Right atrium auricular region (tissue), 2 donors: ENCODE measurements at regions not wholly inside any gene's neighbourhood (a gene's known extent, or its start where the extent isn't known, plus 50 kb on each side); places are given as distances from the start of the nearest gene placed in this dataset.
"Not testable (repeated sequence)": the region's sequence is repeated elsewhere in the genome, so short reads cannot be mapped to it uniquely, and the experiment has no call there.

Experiments used
- DNase-seq: peaks from one replicate; pipeline ENCODE4 v3.0.0-alpha.2; 2019; ENCODE audit warnings: low spot score
- H3K27ac ChIP-seq, 2 donors: fragments of 200-600 bp; sonication (generic); 1 replicate in 1 of 2; 2 replicates in 1 of 2; pipeline ENCODE4 v1.5.1; 2016 to 2019
- H3K27me3 ChIP-seq, 2 donors: fragments of 200-600 bp; sonication (generic); one replicate each; pipeline versions ENCODE4 v1.5.1 to v1.6.0; 2017 to 2019
- H3K36me3 ChIP-seq: fragments of 200-600 bp; sonication (generic); one replicate; pipeline ENCODE4 v1.5.1; 2016
- H3K4me1 ChIP-seq, 2 donors: fragments of 200-600 bp; sonication (generic); one replicate each; pipeline versions ENCODE4 v1.5.1 to v1.6.0; 2017 to 2019
- H3K4me3 ChIP-seq, 2 donors: fragments of 200-600 bp; sonication (generic); 1 replicate in 1 of 2; 2 replicates in 1 of 2; pipeline ENCODE4 v1.5.1; 2017 to 2019; ENCODE audit warnings: mild to moderate bottlenecking in 1 of 2, moderate library complexity in 1 of 2
- H3K9me3 ChIP-seq, 2 donors: fragments of 200-600 bp; sonication (generic); one replicate each; pipeline ENCODE4 v1.5.1; 2019
- TF ChIP-seq, protein P1 (sequence below), 2 donors: fragments of 200-600 bp; sonication (generic); IDR thresholded peaks; one replicate each; pipeline ENCODE4 v1.5.1; 2019; ENCODE audit warnings: antibody characterized with exemption in 2 of 2

DNA sequence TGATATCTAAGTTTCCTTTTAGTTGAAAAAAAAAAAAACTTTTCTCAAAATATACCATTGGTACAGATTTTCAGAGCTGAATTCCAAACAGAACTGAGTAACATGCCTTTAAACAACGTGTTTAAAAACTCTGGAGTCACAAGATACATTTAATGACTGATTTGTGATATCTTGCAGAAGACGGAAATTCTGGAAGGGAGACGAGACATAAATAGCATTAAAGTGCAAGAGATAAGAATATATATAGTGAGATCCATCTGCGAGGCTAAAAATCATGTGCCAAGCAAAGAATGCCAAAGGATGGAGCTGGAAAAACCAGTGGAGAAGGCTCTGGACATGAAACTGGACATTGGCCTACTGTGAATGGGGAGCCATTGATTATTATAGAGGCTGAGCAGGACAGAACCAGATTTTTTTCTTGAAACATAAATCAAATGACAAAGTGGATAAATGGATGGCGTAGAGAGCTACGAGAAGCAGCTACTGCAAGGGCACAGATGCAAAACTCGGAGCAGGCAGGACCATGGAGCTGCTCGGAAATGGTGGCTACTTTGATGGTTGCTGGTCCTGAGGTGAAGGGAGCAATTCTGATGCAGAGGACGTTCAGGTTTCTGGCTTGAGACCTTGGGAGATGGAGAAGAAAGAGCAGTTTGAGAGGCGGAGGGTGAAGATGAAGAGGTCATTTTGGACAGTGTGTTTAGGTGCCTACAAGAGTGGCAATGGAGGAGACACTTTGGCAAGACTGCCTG lies 88.8 kb downstream of the CPN2 start:
- TF ChIP-seq, protein P1, sequence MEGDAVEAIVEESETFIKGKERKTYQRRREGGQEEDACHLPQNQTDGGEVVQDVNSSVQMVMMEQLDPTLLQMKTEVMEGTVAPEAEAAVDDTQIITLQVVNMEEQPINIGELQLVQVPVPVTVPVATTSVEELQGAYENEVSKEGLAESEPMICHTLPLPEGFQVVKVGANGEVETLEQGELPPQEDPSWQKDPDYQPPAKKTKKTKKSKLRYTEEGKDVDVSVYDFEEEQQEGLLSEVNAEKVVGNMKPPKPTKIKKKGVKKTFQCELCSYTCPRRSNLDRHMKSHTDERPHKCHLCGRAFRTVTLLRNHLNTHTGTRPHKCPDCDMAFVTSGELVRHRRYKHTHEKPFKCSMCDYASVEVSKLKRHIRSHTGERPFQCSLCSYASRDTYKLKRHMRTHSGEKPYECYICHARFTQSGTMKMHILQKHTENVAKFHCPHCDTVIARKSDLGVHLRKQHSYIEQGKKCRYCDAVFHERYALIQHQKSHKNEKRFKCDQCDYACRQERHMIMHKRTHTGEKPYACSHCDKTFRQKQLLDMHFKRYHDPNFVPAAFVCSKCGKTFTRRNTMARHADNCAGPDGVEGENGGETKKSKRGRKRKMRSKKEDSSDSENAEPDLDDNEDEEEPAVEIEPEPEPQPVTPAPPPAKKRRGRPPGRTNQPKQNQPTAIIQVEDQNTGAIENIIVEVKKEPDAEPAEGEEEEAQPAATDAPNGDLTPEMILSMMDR (IDR thresholded peaks at IDR 0.05): no peak
- Histone ChIP-seq H3K36me3 (no peaks in the 10 kb centered on the region), H3K27me3 (no peaks in the 10 kb centered on the region), H3K27ac (no peak overlapping the region), H3K4me1 (peaks cover 0 to 36% of the 10 kb centered on the region in 2 donors), H3K4me3 (no peak overlapping the region), H3K9me3 (peaks cover 5 to 8% of the 10 kb centered on the region in 2 donors)
- peak; percentile 43 for DNase-seq

DNA sequence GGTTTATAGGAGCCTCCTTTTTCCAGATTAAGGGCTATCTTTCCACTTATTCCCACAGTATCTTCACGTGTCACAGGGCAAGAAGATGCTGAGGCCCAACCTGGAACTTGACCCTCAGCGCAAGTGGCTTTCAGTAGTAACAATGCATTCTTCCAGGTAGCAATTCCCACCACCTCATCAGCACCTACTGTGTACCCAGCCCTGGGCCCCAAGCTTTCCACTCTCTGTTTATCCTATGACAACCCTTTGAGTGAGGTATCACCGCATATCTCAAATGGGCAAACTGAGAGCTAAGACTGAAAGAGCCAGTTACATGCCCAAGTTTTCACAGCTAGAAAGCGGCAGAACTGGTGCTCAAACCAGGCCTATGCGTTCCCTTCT lies 88.2 kb downstream of the CPN2 start:
- no peak for DNase-seq
- peaks cover 0 to 42% of the 10 kb centered on the region in 2 donors for H3K4me1 ChIP-seq
- TF ChIP-seq, protein P1 (IDR thresholded peaks at IDR 0.05): no peak
- H3K27me3 ChIP-seq: no peaks in the 10 kb centered on the region
- H3K36me3 ChIP-seq: no peaks in the 10 kb centered on the region
- no peak overlapping the region for H3K27ac ChIP-seq
- H3K9me3 ChIP-seq: peaks cover 5 to 7% of the 10 kb centered on the region in 2 donors
- no peak overlapping the region for H3K4me3 ChIP-seq

DNA sequence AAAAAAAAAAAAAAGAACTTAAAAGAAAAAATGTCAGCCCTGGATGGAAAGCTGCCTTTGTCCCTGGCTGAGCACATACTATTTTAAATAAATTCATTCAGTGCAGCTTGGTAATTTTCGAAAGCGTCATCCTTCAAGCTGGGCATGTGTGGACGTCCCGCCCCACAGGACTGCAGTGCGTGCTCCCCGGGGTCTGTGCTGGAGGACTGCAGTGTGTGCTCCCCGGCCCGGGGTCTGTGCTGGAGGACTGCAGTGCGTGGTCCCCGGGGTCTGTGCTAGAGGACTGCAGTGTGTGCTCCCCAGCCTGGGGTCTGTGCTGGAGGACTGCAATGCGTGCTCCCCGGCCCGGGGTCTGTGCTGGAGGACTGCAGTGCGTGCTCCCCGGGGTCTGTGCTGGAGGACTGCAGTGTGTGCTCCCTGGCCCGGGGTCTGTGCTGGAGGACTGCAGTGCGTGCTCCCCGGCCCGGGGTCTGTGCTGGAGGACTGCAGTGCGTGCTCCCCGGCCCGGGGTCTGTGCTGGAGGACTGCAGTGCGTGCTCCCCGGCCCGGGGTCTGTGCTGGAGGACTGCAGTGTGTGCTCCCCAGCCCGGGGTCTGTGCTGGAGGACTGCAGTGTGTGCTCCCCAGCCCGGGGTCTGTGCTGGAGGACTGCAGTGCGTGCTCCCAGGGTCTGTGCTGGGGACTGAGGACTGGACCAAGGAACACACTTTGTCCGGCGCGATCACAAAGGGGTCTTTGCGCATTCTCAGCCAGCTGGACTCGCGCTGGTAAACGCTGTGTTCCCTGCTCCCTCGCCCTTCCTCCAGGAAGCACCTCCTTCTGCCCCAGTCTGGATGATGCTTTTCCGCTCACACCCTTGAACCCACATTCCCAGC lies 86.3 kb downstream of the CPN2 start:
- not testable (repeated sequence) for H3K4me3 ChIP-seq, H3K9me3 ChIP-seq, H3K36me3 ChIP-seq, H3K27me3 ChIP-seq
- H3K4me1 ChIP-seq: peaks cover 0 to 59% of the 10 kb centered on the region in 2 donors
- peak; percentile 58 for DNase-seq
- H3K27ac ChIP-seq: peak overlapping the region; percentile 88 to 95

DNA sequence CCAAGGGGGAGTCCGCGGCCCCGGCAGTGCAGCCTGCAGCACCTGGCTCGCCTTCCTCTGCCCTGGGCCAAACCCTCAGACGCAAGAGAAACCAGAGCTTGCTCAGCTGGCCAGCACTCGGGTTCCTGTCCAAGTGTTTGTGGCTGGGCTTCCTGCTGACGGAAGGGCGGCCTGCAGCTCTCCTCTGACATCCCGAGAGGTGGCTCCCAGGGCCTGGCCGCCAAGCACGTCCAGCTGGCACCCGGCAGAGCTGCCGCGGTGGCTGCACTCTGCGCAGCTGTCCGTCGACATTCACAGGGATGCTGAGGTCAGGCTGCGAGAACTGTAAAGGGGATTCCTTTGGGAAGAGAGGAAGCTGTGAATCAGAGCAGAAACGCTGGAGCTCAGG lies 85.6 kb downstream of the CPN2 start:
- Histone ChIP-seq H3K4me1 (peaks cover 0 to 66% of the 10 kb centered on the region in 2 donors), H3K27me3 (no peaks in the 10 kb centered on the region), H3K36me3 (no peaks in the 10 kb centered on the region), H3K9me3 (no peaks in the 10 kb centered on the region), H3K27ac (peak overlapping the region; percentile 88 to 95), H3K4me3 (no peak overlapping the region)
- TF ChIP-seq, protein P1 (IDR thresholded peaks at IDR 0.05): no peak
- DNase-seq: peak; percentile 95

DNA sequence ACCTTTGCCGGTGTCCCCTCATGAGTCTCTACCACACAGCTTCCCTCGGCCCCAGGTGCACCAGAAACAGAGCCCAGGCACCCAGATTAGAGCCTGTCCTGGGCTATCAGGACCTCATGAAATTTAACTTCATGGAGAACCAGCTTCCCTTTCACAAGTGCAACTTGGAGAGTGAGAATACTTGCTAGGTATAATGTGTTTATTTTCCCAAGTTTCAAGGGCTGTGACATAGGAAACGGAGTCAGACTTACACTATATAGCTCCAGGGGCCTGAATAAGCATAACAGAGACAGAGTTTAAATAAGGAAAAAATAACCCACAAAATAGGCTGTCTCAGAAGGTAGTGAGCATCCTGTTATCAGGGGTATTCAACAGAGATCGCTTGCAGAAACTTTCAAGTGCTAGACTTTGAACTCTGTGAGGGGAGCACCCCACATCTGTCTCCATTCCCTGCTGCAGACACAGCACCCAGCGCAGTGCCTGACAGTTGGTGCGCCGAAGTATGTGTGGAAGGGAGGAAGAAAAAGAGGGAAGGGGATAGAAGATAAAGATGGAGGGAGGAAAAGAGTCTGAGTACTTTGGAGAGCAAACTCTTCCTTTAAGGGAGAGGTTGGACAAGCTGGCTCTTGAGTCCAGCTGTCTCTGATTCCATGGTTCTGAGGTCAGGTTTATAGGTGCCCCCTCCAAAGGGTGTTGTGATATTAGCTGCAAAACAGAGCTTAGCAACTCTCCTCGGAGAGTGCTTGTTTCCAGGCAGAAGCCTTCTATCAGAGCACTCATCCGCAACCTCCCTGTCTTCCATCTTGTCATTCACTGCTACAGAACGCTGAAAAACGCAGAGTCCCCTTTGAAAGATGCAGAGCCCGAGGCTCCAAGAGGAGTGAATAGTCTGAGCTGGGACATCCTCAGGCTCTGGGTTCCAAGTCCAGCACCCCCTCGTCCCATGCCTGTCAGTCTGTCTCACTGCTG lies 84.8 kb downstream of the CPN2 start:
- Histone ChIP-seq H3K9me3 (no peaks in the 10 kb centered on the region), H3K27ac (peak overlapping the region; percentile 88 to 95), H3K4me3 (no peak overlapping the region), H3K27me3 (no peaks in the 10 kb centered on the region), H3K4me1 (peaks cover 0 to 73% of the 10 kb centered on the region in 2 donors), H3K36me3 (no peaks in the 10 kb centered on the region)
- peak; percentile 53 for DNase-seq
- TF ChIP-seq, protein P1 (IDR thresholded peaks at IDR 0.05): no peak
